ENCODE measurements at regions not wholly inside any gene's neighbourhood (a gene's known extent, or its start where the extent isn't known, plus 50 kb on each side); places are given as distances from the start of the nearest gene placed in this dataset.

GRCh38 chr6:129774697-129775447 is 64.9 kb upstream of the ARHGAP18 start:
- TF ChIP-seq POU6F1 (CRISPR knock-in tag; IDR thresholded peaks at IDR 0.05; ENCODE audit: borderline replicate concordance, low read depth) (no peak), ZNF70 (CRISPR knock-in tag; IDR thresholded peaks at IDR 0.05) (no peak), GLIS3 (CRISPR knock-in tag; IDR thresholded peaks at IDR 0.05) (no peak), OSR1 (CRISPR knock-in tag; IDR thresholded peaks at IDR 0.05) (no peak)
